Thyroid gland (tissue), 4 donors: ENCODE measurements at regions not wholly inside any gene's neighbourhood (a gene's known extent, or its start where the extent isn't known, plus 50 kb on each side); places are given as distances from the start of the nearest gene placed in this dataset.

Experiments
- DNase-seq, 2 donors: peaks; one replicate each; pipeline ENCODE4 v3.0.0-alpha.2; 2019
- H3K27ac ChIP-seq, 3 donors: fragments of 200-600 bp; sonication (generic); 1 replicate in 2 of 3; 2 replicates in 1 of 3; pipeline ENCODE4 v1.5.1; 2016 to 2019; ENCODE audit warnings: mild to moderate bottlenecking in 1 of 3, moderate library complexity in 1 of 3
- H3K27me3 ChIP-seq: fragments of 200-600 bp; sonication (generic); one replicate; pipeline ENCODE4 v1.5.1; 2019
- H3K36me3 ChIP-seq, 2 donors: fragments of 200-600 bp; sonication (generic); one replicate each; pipeline ENCODE4 v1.5.1; 2016 to 2019
- H3K4me1 ChIP-seq, 2 donors: fragments of 200-600 bp; sonication (generic); one replicate each; pipeline ENCODE4 v1.5.1; 2017 to 2019
- H3K4me3 ChIP-seq, 3 donors: fragments of 200-600 bp; sonication (generic); replicated peaks in 1 of 3; 1 replicate in 2 of 3; 2 replicates in 1 of 3; pipeline ENCODE4 v1.5.1; 2016; ENCODE audit warnings: mild to moderate bottlenecking in 1 of 3
- H3K9me3 ChIP-seq: fragments of 200-600 bp; sonication (generic); one replicate; pipeline ENCODE4 v1.5.1; 2017
- POLR2A ChIP-seq, 2 donors: fragments of 450-650 bp; IDR thresholded peaks; one replicate each; pipeline ENCODE4 v1.6.1; 2017; ENCODE audit warnings: antibody characterized with exemption in 2 of 2, mild to moderate bottlenecking in 2 of 2, moderate library complexity in 1 of 2
- WGBS, 2 donors: methylation state at CpG; one replicate each; pipeline ENCODE4 v1.1.5; 2017; 5-methylcytosine and 5-hydroxymethylcytosine counted together
- intact Hi-C: fragments of 100-400 bp; cut with DNase I; formaldehyde crosslinking; loops from one replicate; pipeline ENCODE4 v1.15.1; 2023
- TF ChIP-seq, protein P1 (sequence below), 6 experiments: fragments of 200-600 bp in 3 of 6; fragments of 450-650 bp in 3 of 6; sonication (generic) in 3 of 6; IDR thresholded peaks; one replicate each; pipeline ENCODE4 v1.5.1; 2016 to 2019; ENCODE audit warnings: antibody characterized with exemption in 6 of 6, mild to moderate bottlenecking in 2 of 6, inconsistent platforms in 1 of 6, moderate library complexity in 1 of 6

DNA sequence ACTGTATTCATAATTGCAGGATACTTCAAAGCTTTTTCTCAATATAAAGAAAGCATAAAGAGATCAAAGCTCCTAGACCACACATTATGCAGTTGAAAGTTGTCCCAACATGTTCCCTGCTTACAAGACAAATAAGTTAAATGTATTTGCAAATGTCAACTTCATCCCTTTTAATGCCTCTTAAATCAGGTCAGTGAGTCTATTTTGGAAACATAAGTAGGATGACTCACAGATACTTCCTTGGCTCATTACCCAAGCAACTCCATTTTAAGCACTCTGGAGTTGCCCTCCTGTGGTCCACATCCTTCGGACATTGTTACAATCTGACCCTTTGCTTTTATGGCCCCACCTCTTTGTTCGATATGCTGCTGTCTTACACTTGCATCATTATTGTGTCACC is 162.0 kb downstream of the FAXC start:
- Histone ChIP-seq H3K27me3 (no peaks in the 10 kb centered on the region), H3K4me3 (no peak overlapping the region), H3K27ac (peak overlapping the region in 1 of 3 donors; percentile 46), H3K4me1 (peaks cover 5 to 14% of the 10 kb centered on the region in 2 donors), H3K9me3 (no peaks in the 10 kb centered on the region), H3K36me3 (no peaks in the 10 kb centered on the region)
- 49 to 51% methylated on average over 2 of the region's 2 CpGs for WGBS, 2 donors
- intact Hi-C loops: no loop called here
- TF ChIP-seq, protein P1, sequence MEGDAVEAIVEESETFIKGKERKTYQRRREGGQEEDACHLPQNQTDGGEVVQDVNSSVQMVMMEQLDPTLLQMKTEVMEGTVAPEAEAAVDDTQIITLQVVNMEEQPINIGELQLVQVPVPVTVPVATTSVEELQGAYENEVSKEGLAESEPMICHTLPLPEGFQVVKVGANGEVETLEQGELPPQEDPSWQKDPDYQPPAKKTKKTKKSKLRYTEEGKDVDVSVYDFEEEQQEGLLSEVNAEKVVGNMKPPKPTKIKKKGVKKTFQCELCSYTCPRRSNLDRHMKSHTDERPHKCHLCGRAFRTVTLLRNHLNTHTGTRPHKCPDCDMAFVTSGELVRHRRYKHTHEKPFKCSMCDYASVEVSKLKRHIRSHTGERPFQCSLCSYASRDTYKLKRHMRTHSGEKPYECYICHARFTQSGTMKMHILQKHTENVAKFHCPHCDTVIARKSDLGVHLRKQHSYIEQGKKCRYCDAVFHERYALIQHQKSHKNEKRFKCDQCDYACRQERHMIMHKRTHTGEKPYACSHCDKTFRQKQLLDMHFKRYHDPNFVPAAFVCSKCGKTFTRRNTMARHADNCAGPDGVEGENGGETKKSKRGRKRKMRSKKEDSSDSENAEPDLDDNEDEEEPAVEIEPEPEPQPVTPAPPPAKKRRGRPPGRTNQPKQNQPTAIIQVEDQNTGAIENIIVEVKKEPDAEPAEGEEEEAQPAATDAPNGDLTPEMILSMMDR (IDR thresholded peaks at IDR 0.05): no peak
- no peak for TF ChIP-seq POLR2A (IDR thresholded peaks at IDR 0.05)
- peak in 1 of 2 donors; percentile 11 for DNase-seq

DNA sequence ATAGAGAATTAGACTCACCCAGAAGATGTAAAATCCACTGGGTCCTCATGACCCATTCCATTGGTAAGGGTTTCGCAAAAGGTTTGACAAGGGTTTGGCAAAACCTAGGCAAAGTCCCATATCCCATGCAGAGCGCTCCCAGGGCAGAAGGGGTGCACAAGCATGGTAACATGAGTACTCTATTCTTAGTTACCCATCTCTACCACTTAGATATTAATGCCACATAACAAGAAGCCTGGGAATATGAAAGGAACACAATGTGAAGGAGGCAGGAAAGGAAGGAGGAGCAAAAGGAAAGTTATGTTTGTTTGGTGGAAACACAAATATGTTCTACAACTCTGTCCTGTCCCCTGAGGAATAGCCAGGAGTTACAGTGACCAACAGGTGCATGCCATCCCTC is 163.1 kb downstream of the FAXC start:
- DNase-seq: no peak
- Histone ChIP-seq H3K36me3 (no peaks in the 10 kb centered on the region), H3K4me1 (peaks cover 5 to 14% of the 10 kb centered on the region in 2 donors), H3K27ac (no peak overlapping the region), H3K27me3 (no peaks in the 10 kb centered on the region), H3K9me3 (no peaks in the 10 kb centered on the region), H3K4me3 (no peak overlapping the region)
- WGBS, 2 donors: 97 to 98% methylated on average over 2 of the region's 2 CpGs
- intact Hi-C loops: no loop called here
- TF ChIP-seq POLR2A (IDR thresholded peaks at IDR 0.05): no peak
- TF ChIP-seq, protein P1 (IDR thresholded peaks at IDR 0.05): no peak

DNA sequence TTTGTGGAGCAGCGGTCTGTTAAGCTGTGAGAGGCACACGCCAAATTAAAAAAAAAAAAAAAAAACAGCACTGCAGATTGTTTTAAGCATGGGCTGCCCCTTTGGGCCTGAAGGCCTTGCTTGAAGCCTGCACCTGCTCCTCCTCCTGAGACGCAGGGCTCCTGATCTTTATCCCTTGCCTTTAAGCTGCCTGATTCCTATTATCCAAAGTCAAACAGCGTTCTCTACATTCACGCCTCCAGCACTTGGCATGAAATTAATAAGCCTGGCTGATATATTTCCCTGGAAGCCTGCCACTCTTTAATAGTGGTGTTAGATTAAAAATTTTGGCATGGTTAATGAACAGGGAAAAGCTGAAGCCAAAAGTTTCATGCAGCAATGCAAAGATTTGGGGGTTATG is 163.9 kb downstream of the FAXC start:
- WGBS, 2 donors: 85 to 94% methylated on average over 5 of the region's 5 CpGs
- Histone ChIP-seq H3K4me1 (peaks cover 5 to 14% of the 10 kb centered on the region in 2 donors), H3K27ac (no peak overlapping the region), H3K27me3 (no peaks in the 10 kb centered on the region), H3K4me3 (no peak overlapping the region), H3K9me3 (no peaks in the 10 kb centered on the region), H3K36me3 (no peaks in the 10 kb centered on the region)
- TF ChIP-seq POLR2A (IDR thresholded peaks at IDR 0.05): no peak
- TF ChIP-seq, protein P1 (IDR thresholded peaks at IDR 0.05): no peak
- intact Hi-C loops: no loop called here
- no peak for DNase-seq

DNA sequence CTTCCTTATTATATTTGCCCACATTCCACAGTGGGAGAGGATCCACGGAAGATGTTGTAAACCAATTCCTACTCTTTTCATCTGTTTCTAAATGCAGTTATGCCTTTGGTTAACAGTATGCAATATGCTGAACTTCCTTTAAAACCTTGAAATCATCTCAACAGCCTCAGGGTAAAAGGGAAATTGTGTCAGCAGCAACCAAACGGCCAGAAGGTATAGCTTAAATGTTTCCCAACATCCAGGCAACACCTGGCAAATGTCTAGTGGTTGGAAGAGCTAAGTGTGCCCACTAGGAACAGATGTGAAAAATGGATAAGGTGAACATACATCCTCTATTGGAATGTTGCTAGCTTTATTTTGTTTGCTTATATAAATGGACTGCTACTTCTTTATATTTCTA is 164.8 kb downstream of the FAXC start:
- H3K4me1 ChIP-seq: peaks cover 5 to 14% of the 10 kb centered on the region in 2 donors
- TF ChIP-seq, protein P1 (IDR thresholded peaks at IDR 0.05): no peak
- no peak for TF ChIP-seq POLR2A (IDR thresholded peaks at IDR 0.05)
- no peak for DNase-seq
- no peak overlapping the region for H3K4me3 ChIP-seq
- no peaks in the 10 kb centered on the region for H3K9me3 ChIP-seq
- intact Hi-C loops: no loop called here
- H3K36me3 ChIP-seq: no peaks in the 10 kb centered on the region
- H3K27me3 ChIP-seq: no peaks in the 10 kb centered on the region
- WGBS, 2 donors: 60 to 68% methylated on average over 2 of the region's 2 CpGs
- no peak overlapping the region for H3K27ac ChIP-seq

DNA sequence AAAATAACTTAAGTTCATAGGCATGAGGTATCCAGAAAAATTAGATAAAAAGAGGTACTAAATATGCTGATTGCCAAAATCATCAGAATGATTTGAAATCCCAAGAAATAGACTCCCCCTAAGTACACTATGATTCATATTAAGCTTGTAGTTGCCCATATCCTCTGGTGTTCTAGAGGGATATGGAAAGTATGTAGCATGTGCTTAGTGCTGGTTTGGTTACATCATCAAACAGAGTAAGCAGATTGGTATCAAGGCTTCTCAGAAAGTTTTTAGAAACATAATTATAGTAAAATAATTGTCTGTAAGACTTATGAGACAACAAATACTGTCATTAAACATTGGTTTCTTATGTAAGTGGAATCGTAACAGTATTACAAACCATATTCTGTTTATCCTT is 166.4 kb downstream of the FAXC start:
- Histone ChIP-seq H3K27me3 (no peaks in the 10 kb centered on the region), H3K9me3 (no peaks in the 10 kb centered on the region), H3K27ac (no peak overlapping the region), H3K4me3 (no peak overlapping the region), H3K4me1 (peaks cover 5 to 14% of the 10 kb centered on the region in 2 donors), H3K36me3 (no peaks in the 10 kb centered on the region)
- TF ChIP-seq, protein P1 (IDR thresholded peaks at IDR 0.05): no peak
- no peak for TF ChIP-seq POLR2A (IDR thresholded peaks at IDR 0.05)
- WGBS, 2 donors: 95 to 97% methylated on average over 1 of the region's 1 CpG
- intact Hi-C loops: no loop called here
- no peak for DNase-seq
